ENCODE measurements at regions not wholly inside any gene's neighbourhood (a gene's known extent, or its start where the extent isn't known, plus 50 kb on each side); places are given as distances from the start of the nearest gene placed in this dataset.

DNA sequence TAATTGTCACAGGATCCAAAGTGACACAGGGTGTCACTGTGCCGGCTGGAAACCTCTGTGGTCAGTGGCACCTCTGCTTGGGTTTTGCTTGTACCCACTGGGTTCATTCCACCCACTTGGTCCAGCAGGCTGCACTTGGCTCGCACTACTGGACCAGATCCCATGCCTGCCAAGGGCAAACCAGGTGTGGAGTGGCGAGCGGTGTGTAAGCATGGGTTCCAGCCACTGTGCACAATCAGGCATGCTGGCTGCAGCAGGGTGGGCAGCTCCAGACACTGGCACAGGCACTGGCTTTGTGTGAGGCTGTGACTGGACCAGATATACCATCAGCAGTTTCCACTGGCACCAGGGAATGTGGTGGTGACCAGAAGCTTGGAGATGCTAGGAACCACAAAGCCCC is 261.4 kb downstream of the KCNA4 start:
- peaks cover 0 to 8% (median 0%) of the 10 kb centered on the region in 3 donors for H3K27me3 Mint-ChIP-seq (ENCODE audit: low read depth in 3 of 3)
- H3K36me3 Mint-ChIP-seq, result peaks cover 0 to 4% (median 0%) of the 10 kb centered on the region in 3 donors
- no peaks in the 10 kb centered on the region for H3K4me1 Mint-ChIP-seq
- no peak for DNase-seq
- no peak overlapping the region for H3K4me3 Mint-ChIP-seq
- H3K27ac Mint-ChIP-seq, result no peak overlapping the region
- peaks cover 14 to 44% (median 23%) of the 10 kb centered on the region in 6 donors for H3K9me3 Mint-ChIP-seq

- Mint-ChIP-seq H3K36me3 (peaks cover 0 to 4% (median 0%) of the 10 kb centered on the region in 3 donors), H3K9me3 (peaks cover 9 to 51% (median 26%) of the 10 kb centered on the region in 6 donors), H3K4me1 (no peaks in the 10 kb centered on the region), H3K27me3 (ENCODE audit: low read depth in 3 of 3) (peaks cover 0 to 1% (median 0%) of the 10 kb centered on the region in 3 donors), H3K27ac (no peak overlapping the region), H3K4me3 (no peak overlapping the region)
- no peak for DNase-seq
These were observed 265.2 kb downstream of the KCNA4 start for GRCh38 chr11:29751618-29752017.

DNA sequence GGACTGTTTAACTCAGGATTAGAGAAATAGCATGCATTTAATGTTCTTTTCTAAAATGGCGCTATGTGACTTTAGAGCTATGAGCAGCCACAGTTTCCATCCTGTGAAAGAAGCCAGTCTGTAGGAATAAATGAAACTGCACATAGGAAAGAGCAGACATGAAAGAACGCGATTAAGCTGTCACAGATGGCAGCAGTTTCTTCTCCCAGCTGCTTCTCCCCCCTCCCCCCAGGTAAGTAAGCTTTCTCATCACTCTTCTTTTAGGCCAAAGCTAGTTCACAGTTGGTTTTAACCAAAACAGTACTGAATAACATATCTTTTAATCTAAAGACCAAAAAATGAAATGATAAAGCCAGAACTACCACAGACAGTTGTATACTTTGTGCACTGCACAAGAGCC is 266.4 kb downstream of the KCNA4 start:
- no peak overlapping the region for H3K27ac Mint-ChIP-seq
- H3K27me3 Mint-ChIP-seq (ENCODE audit: low read depth in 3 of 3), result peaks cover 0 to 1% (median 0%) of the 10 kb centered on the region in 3 donors
- no peak overlapping the region for H3K4me3 Mint-ChIP-seq
- peaks cover 0 to 4% (median 0%) of the 10 kb centered on the region in 3 donors for H3K36me3 Mint-ChIP-seq
- no peak for DNase-seq
- peaks cover 13 to 52% (median 28%) of the 10 kb centered on the region in 6 donors for H3K9me3 Mint-ChIP-seq
- H3K4me1 Mint-ChIP-seq, result no peaks in the 10 kb centered on the region

DNA sequence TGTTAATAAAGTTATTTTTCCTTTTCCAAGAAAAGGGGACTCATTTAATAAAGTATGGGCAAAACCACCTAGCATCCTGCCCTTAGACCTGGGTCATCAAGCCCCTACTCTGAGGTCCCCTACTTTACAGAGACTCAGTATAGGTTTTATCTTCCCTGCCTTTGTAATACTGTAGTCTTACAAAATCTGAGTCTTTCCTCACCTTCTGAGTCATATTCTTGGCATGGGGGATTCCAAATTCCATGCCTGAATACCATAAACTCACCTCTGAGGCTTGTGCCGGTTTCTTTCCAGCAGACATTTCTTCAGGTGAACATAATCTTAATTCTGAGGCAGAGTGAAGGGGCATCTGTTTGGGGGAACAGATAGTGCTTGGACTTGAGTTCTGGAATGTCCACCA is 282.5 kb downstream of the KCNA4 start:
- no peaks in the 10 kb centered on the region for H3K36me3 Mint-ChIP-seq
- DNase-seq, result no peak

DNA sequence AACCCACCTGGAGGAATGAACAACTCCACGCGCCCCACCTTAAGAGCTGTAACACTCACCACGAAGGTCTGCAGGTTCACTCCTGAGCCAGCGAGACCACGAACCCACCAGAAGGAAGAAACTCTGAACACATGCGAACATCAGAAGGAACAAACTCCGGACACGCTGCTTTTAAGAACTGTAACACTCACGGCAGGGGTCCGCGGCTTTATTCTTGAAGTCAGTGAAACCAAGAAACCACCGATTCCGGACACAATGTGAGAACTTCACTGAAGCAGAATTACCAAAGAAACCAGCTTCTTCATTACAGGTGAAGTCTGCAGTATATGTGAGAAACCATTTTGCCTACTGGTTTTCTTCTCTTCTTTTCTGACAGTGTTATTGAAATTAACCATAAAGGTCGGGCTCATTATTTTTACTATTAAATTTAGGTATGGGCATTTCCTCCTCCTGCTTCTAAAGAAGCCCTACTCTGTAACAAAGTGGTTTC is 303.0 kb downstream of the KCNA4 start:
- Mint-ChIP-seq H3K36me3 (no peaks in the 10 kb centered on the region), H3K4me3 (no peak overlapping the region), H3K27ac (no peak overlapping the region), H3K4me1 (no peaks in the 10 kb centered on the region), H3K27me3 (ENCODE audit: low read depth in 3 of 3) (no peaks in the 10 kb centered on the region), H3K9me3 (peaks cover 0 to 47% (median 15%) of the 10 kb centered on the region in 6 donors)
- no peak for DNase-seq

More for the DNA sequence above, 282.5 kb downstream of the KCNA4 start:
- Mint-ChIP-seq H3K4me1 (no peaks in the 10 kb centered on the region), H3K4me3 (no peak overlapping the region), H3K27me3 (ENCODE audit: low read depth in 3 of 3) (peaks cover 0 to 2% (median 0%) of the 10 kb centered on the region in 3 donors), H3K9me3 (peaks cover 9 to 41% (median 18%) of the 10 kb centered on the region in 6 donors), H3K27ac (no peak overlapping the region)

- Mint-ChIP-seq H3K4me1 (no peaks in the 10 kb centered on the region), H3K27ac (no peak overlapping the region), H3K4me3 (no peak overlapping the region), H3K36me3 (no peaks in the 10 kb centered on the region), H3K9me3 (peaks cover 0 to 42% (median 11%) of the 10 kb centered on the region in 6 donors), H3K27me3 (ENCODE audit: low read depth in 3 of 3) (no peaks in the 10 kb centered on the region)
- no peak for DNase-seq
These were observed 304.2 kb downstream of the KCNA4 start for GRCh38 chr11:29712616-29713015.

DNA sequence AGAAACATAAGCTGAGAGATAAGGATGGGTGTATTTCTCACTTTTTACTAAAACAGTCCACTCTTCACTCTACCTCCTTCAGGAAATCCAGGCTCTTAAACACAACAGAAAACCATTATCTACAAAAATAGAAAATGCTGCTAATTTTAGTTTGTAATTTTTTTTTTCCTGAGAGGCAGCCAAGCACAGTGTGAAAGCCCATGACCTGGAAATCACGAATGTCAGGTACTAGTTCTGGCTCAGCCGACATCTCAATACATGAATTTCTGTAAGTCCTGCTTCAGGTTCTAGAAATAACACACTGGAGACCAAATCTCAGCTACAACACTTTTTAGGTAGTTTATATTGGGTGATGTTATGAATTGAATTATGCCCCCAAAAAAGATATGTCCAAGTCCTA is 308.9 kb downstream of the KCNA4 start:
- Mint-ChIP-seq H3K4me1 (no peaks in the 10 kb centered on the region), H3K27me3 (ENCODE audit: low read depth in 3 of 3) (peaks cover 0 to 2% (median 0%) of the 10 kb centered on the region in 3 donors), H3K4me3 (no peak overlapping the region), H3K9me3 (peaks cover 6 to 39% (median 18%) of the 10 kb centered on the region in 6 donors), H3K27ac (no peak overlapping the region), H3K36me3 (no peaks in the 10 kb centered on the region)
- DNase-seq, result no peak

GRCh38 chr11:29685361-29685760 is 331.5 kb downstream of the KCNA4 start:
- Mint-ChIP-seq H3K4me3 (no peak overlapping the region), H3K27ac (no peak overlapping the region), H3K4me1 (no peaks in the 10 kb centered on the region), H3K9me3 (peaks cover 5 to 36% (median 9%) of the 10 kb centered on the region in 6 donors), H3K36me3 (no peaks in the 10 kb centered on the region), H3K27me3 (ENCODE audit: low read depth in 3 of 3) (peaks cover 0 to 3% (median 0%) of the 10 kb centered on the region in 3 donors)
- no peak for DNase-seq

GRCh38 chr11:29682856-29683255 is 334.0 kb downstream of the KCNA4 start:
- Mint-ChIP-seq H3K27me3 (ENCODE audit: low read depth in 3 of 3) (peaks cover 0 to 1% (median 0%) of the 10 kb centered on the region in 3 donors), H3K36me3 (no peaks in the 10 kb centered on the region), H3K4me3 (no peak overlapping the region), H3K4me1 (no peaks in the 10 kb centered on the region), H3K27ac (no peak overlapping the region), H3K9me3 (peaks cover 5 to 35% (median 12%) of the 10 kb centered on the region in 6 donors)
- no peak for DNase-seq

- no peak for DNase-seq
- Mint-ChIP-seq H3K9me3 (peaks cover 0 to 37% (median 15%) of the 10 kb centered on the region in 6 donors), H3K4me1 (no peaks in the 10 kb centered on the region), H3K36me3 (no peaks in the 10 kb centered on the region), H3K27ac (no peak overlapping the region), H3K27me3 (ENCODE audit: low read depth in 3 of 3) (no peaks in the 10 kb centered on the region), H3K4me3 (no peak overlapping the region)
These were observed 336.8 kb downstream of the KCNA4 start for GRCh38 chr11:29679996-29680395.

DNA sequence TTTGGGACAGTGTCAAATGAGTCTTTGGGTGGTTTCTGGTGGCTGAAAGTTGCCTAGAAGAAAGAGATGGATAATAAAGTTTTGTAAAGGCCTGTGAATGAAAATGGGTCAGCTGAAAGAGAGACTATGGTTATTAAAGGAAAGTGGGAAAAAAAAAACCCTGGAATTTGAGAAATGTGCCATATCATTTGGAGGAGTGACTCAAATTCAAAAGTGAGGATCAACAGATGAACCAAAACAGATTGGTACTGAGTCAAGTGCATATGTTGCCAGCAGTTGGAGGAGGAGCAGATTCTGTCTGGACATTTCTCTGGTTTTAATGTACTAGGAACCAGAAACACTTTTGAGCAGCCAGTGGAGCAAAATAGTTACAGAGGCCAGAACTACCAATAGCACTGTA is 339.8 kb downstream of the KCNA4 start:
- Mint-ChIP-seq H3K36me3 (no peaks in the 10 kb centered on the region), H3K4me1 (no peaks in the 10 kb centered on the region), H3K4me3 (no peak overlapping the region), H3K27ac (no peak overlapping the region), H3K9me3 (peaks cover 0 to 44% (median 19%) of the 10 kb centered on the region in 6 donors), H3K27me3 (ENCODE audit: low read depth in 3 of 3) (no peaks in the 10 kb centered on the region)
- no peak for DNase-seq

GRCh38 chr11:29669310-29669709 is 347.5 kb downstream of the KCNA4 start:
- no peak overlapping the region for H3K27ac Mint-ChIP-seq
- H3K4me1 Mint-ChIP-seq, result no peaks in the 10 kb centered on the region
- H3K27me3 Mint-ChIP-seq (ENCODE audit: low read depth in 3 of 3), result peaks cover 0 to 4% (median 2%) of the 10 kb centered on the region in 3 donors
- DNase-seq, result no peak
- H3K4me3 Mint-ChIP-seq, result no peak overlapping the region
- H3K36me3 Mint-ChIP-seq, result no peaks in the 10 kb centered on the region
- H3K9me3 Mint-ChIP-seq, result peaks cover 8 to 53% (median 25%) of the 10 kb centered on the region in 6 donors

DNA sequence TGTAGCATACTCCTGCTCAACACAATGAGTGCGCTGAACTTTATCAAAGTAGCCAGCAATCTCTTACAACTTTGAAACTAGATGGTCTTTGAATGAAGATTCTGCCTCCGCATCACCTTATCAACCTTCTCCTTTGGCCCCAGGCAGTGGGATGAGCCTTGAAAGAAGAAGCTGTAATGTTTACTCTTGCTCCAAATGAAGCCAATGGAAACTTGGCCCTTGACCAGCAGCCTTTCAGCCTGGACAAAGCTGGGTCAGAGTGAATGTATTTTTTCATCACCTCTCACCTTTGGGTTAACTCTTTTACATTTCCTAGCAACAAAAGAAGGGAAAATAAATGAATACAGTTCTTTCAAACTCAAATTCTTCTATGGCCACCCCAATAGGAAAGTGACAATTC is 359.1 kb downstream of the KCNA4 start:
- Mint-ChIP-seq H3K9me3 (peaks cover under 1 to 45% (median 18%) of the 10 kb centered on the region in 6 donors), H3K36me3 (no peaks in the 10 kb centered on the region), H3K27me3 (ENCODE audit: low read depth in 3 of 3) (peaks cover 0 to 2% (median 0%) of the 10 kb centered on the region in 3 donors), H3K4me3 (no peak overlapping the region), H3K4me1 (no peaks in the 10 kb centered on the region), H3K27ac (no peak overlapping the region)
- DNase-seq, result no peak

DNA sequence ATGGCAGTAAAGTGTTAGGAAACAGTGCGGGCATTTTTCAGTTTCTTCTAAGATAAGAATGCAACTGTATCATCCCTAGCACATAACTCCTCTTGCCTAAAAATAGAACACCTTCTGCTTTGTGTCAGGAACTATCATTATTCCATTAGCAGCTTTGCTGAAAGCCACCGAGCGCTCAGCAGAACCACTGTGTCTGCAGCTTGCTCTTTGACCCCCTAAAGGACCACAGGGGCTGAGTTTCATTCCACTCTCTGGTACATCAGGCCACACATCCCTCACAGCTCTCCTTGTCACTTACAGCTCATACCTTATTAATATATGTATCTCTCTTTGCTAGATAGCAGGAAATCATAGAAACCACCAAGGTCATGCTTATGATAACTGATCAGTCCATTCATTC is 360.2 kb downstream of the KCNA4 start:
- Mint-ChIP-seq H3K4me3 (no peak overlapping the region), H3K9me3 (peaks cover 2 to 43% (median 10%) of the 10 kb centered on the region in 6 donors), H3K4me1 (no peaks in the 10 kb centered on the region), H3K36me3 (no peaks in the 10 kb centered on the region), H3K27ac (no peak overlapping the region), H3K27me3 (ENCODE audit: low read depth in 3 of 3) (peaks cover 0 to 2% (median 0%) of the 10 kb centered on the region in 3 donors)
- DNase-seq, result no peak

GRCh38 chr11:29645373-29645772 is 371.5 kb downstream of the KCNA4 start:
- DNase-seq, result no peak
- Mint-ChIP-seq H3K36me3 (peaks cover 0 to 4% (median 0%) of the 10 kb centered on the region in 3 donors), H3K27me3 (ENCODE audit: low read depth in 3 of 3) (peaks cover 0 to 3% (median 1%) of the 10 kb centered on the region in 3 donors), H3K4me3 (no peak overlapping the region), H3K27ac (no peak overlapping the region), H3K9me3 (peaks cover 11 to 27% (median 13%) of the 10 kb centered on the region in 6 donors), H3K4me1 (no peaks in the 10 kb centered on the region)
